Thyroid gland (tissue), 4 donors: ENCODE measurements at regions not wholly inside any gene's neighbourhood (a gene's known extent, or its start where the extent isn't known, plus 50 kb on each side); places are given as distances from the start of the nearest gene placed in this dataset.
A peak's percentile ranks its signal among the peaks of the same experiment; 100 is the strongest.

Experiments used
- DNase-seq, 2 donors: peaks; one replicate each; pipeline ENCODE4 v3.0.0-alpha.2; 2019
- H3K27ac ChIP-seq, 3 donors: fragments of 200-600 bp; sonication (generic); 1 replicate in 2 of 3; 2 replicates in 1 of 3; pipeline ENCODE4 v1.5.1; 2016 to 2019; ENCODE audit warnings: mild to moderate bottlenecking in 1 of 3, moderate library complexity in 1 of 3
- H3K27me3 ChIP-seq: fragments of 200-600 bp; sonication (generic); one replicate; pipeline ENCODE4 v1.5.1; 2019
- H3K36me3 ChIP-seq, 2 donors: fragments of 200-600 bp; sonication (generic); one replicate each; pipeline ENCODE4 v1.5.1; 2016 to 2019
- H3K4me1 ChIP-seq, 2 donors: fragments of 200-600 bp; sonication (generic); one replicate each; pipeline ENCODE4 v1.5.1; 2017 to 2019
- H3K4me3 ChIP-seq, 3 donors: fragments of 200-600 bp; sonication (generic); replicated peaks in 1 of 3; 1 replicate in 2 of 3; 2 replicates in 1 of 3; pipeline ENCODE4 v1.5.1; 2016; ENCODE audit warnings: mild to moderate bottlenecking in 1 of 3
- H3K9me3 ChIP-seq: fragments of 200-600 bp; sonication (generic); one replicate; pipeline ENCODE4 v1.5.1; 2017
- POLR2A ChIP-seq, 2 donors: fragments of 450-650 bp; IDR thresholded peaks; one replicate each; pipeline ENCODE4 v1.6.1; 2017; ENCODE audit warnings: antibody characterized with exemption in 2 of 2, mild to moderate bottlenecking in 2 of 2, moderate library complexity in 1 of 2
- WGBS, 2 donors: methylation state at CpG; one replicate each; pipeline ENCODE4 v1.1.5; 2017; 5-methylcytosine and 5-hydroxymethylcytosine counted together
- intact Hi-C: fragments of 100-400 bp; cut with DNase I; formaldehyde crosslinking; loops from one replicate; pipeline ENCODE4 v1.15.1; 2023
- TF ChIP-seq, protein P1 (sequence below), 6 experiments: fragments of 200-600 bp in 3 of 6; fragments of 450-650 bp in 3 of 6; sonication (generic) in 3 of 6; IDR thresholded peaks; one replicate each; pipeline ENCODE4 v1.5.1; 2016 to 2019; ENCODE audit warnings: antibody characterized with exemption in 6 of 6, mild to moderate bottlenecking in 2 of 6, inconsistent platforms in 1 of 6, moderate library complexity in 1 of 6

DNA sequence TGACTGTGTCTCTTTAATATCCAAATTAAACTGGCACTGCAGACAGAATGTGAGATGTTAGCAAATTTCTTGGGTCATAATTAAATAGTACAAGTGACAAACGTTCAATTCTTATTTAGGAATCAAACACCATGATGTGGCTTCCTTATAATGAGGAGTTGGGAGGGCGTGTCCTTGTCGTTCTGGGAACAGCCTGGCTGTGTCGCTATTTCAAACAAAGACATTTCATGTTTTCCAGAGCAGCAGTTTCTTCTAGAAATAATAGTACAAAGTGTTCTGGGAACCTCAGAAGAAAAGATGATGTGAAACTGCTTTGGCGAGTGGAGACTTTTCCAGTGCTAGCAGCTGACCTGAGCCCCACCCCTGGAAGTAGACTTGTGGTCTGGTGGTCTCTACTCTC lies 301.7 kb upstream of the N4BP1 start:
- 41 to 49% methylated on average over 5 of the region's 5 CpGs for WGBS, 2 donors
- H3K27ac ChIP-seq, result no peak overlapping the region
- H3K4me3 ChIP-seq, result no peak overlapping the region
- DNase-seq, result peak; percentile 15 to 24
- H3K4me1 ChIP-seq, result peaks cover 8 to 15% of the 10 kb centered on the region in 2 donors
- intact Hi-C loops, result no loop called here
- no peaks in the 10 kb centered on the region for H3K36me3 ChIP-seq
- TF ChIP-seq, protein P1, sequence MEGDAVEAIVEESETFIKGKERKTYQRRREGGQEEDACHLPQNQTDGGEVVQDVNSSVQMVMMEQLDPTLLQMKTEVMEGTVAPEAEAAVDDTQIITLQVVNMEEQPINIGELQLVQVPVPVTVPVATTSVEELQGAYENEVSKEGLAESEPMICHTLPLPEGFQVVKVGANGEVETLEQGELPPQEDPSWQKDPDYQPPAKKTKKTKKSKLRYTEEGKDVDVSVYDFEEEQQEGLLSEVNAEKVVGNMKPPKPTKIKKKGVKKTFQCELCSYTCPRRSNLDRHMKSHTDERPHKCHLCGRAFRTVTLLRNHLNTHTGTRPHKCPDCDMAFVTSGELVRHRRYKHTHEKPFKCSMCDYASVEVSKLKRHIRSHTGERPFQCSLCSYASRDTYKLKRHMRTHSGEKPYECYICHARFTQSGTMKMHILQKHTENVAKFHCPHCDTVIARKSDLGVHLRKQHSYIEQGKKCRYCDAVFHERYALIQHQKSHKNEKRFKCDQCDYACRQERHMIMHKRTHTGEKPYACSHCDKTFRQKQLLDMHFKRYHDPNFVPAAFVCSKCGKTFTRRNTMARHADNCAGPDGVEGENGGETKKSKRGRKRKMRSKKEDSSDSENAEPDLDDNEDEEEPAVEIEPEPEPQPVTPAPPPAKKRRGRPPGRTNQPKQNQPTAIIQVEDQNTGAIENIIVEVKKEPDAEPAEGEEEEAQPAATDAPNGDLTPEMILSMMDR (IDR thresholded peaks at IDR 0.05), result peak in 4 of 6 experiments; percentile 8 to 44 (median 42)
- TF ChIP-seq POLR2A (IDR thresholded peaks at IDR 0.05), result no peak
- no peaks in the 10 kb centered on the region for H3K27me3 ChIP-seq
- no peaks in the 10 kb centered on the region for H3K9me3 ChIP-seq

DNA sequence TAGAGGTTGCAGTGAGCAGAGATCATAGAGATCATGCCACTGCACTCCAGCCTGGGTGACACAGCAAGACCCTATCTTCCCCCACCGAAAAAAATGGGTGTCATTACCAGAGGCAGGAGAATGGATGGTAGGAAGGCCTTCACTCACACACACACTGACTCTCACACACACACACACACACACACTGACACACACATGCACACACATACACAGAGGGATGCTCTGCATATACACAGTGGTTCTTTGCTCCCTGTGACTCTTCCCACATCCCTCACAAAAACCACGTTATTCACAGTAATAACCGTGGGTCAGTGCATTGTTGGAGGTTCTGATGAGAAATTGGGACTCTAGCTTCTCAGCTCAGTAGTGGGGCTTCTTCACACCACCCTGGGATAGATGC lies 300.2 kb upstream of the N4BP1 start:
- Histone ChIP-seq H3K9me3 (no peaks in the 10 kb centered on the region), H3K27ac (no peak overlapping the region), H3K4me3 (no peak overlapping the region), H3K4me1 (peaks cover 8 to 15% of the 10 kb centered on the region in 2 donors), H3K27me3 (no peaks in the 10 kb centered on the region), H3K36me3 (no peaks in the 10 kb centered on the region)
- 84 to 97% methylated on average over 3 of the region's 3 CpGs for WGBS, 2 donors
- intact Hi-C loops, result no loop called here
- TF ChIP-seq POLR2A (IDR thresholded peaks at IDR 0.05), result no peak
- TF ChIP-seq, protein P1 (IDR thresholded peaks at IDR 0.05), result no peak
- no peak for DNase-seq

DNA sequence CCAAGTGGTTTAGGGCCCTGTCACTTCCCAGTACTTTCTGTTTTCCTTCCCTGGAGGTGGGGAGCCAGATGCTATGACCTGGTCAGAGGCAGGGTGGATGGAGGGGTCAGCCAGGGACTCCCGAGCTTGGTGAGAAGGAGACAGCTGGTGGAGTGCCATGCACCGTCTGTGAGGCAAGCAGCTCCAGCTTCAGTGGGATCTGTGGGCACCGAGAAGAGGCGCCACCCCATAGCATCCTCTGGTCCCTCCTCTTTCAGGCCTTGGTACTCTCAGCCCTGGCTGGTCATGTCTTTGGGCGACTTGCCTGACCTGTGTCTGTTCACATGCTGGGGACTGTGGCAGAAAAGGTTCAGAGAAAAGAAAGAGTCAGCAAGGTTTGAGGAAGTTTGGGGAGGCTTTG lies 299.3 kb upstream of the N4BP1 start:
- intact Hi-C loops, result no loop called here
- 81 to 91% methylated on average over 5 of the region's 5 CpGs for WGBS, 2 donors
- H3K36me3 ChIP-seq, result no peaks in the 10 kb centered on the region
- no peak for TF ChIP-seq POLR2A (IDR thresholded peaks at IDR 0.05)
- H3K4me3 ChIP-seq, result no peak overlapping the region
- H3K27ac ChIP-seq, result no peak overlapping the region
- DNase-seq, result no peak
- peaks cover 8 to 15% of the 10 kb centered on the region in 2 donors for H3K4me1 ChIP-seq
- H3K9me3 ChIP-seq, result no peaks in the 10 kb centered on the region
- no peaks in the 10 kb centered on the region for H3K27me3 ChIP-seq

DNA sequence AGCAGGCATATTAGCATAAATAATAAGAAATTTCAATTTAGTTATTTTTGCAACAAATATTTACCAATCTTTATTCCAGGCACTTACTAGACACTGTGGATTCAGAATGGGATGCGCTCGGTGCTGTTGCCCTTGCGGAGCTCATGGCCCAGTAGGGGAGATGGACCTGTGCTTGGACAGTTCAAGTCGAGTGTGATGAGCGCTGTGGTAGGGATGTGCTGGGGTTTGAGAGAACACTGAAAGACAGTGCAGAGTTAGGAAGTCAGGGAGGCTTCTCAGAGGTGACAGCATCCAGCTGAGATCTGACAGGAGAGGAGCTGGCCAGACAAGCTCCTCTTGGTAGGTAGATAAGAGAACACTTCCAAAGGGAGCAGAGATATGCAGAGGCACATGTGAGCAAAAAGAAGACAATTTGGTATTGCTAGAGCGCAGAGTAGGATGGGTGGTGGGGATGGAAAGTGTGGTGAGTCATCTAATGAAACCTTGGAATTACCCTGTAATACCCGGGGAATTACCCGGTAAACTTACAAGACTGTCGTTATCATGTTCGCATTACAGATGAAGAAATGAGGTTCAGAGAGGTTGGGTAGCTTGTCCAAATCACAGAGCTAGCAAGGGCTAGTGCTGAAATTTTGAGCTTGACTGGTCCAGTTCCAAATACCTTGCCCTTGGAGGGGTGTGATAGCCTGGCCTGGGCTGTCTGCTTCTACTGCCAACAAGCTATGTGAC lies 298.1 kb upstream of the N4BP1 start:
- 89 to 95% methylated on average over 10 of the region's 10 CpGs for WGBS, 2 donors
- TF ChIP-seq POLR2A (IDR thresholded peaks at IDR 0.05), result no peak
- TF ChIP-seq, protein P1 (IDR thresholded peaks at IDR 0.05), result no peak
- no peak overlapping the region for H3K27ac ChIP-seq
- no peak for DNase-seq
- no peaks in the 10 kb centered on the region for H3K36me3 ChIP-seq
- intact Hi-C loops, result no loop called here
- H3K9me3 ChIP-seq, result no peaks in the 10 kb centered on the region
- H3K4me1 ChIP-seq, result peaks cover 8 to 14% of the 10 kb centered on the region in 2 donors
- no peak overlapping the region for H3K4me3 ChIP-seq
- H3K27me3 ChIP-seq, result no peaks in the 10 kb centered on the region

DNA sequence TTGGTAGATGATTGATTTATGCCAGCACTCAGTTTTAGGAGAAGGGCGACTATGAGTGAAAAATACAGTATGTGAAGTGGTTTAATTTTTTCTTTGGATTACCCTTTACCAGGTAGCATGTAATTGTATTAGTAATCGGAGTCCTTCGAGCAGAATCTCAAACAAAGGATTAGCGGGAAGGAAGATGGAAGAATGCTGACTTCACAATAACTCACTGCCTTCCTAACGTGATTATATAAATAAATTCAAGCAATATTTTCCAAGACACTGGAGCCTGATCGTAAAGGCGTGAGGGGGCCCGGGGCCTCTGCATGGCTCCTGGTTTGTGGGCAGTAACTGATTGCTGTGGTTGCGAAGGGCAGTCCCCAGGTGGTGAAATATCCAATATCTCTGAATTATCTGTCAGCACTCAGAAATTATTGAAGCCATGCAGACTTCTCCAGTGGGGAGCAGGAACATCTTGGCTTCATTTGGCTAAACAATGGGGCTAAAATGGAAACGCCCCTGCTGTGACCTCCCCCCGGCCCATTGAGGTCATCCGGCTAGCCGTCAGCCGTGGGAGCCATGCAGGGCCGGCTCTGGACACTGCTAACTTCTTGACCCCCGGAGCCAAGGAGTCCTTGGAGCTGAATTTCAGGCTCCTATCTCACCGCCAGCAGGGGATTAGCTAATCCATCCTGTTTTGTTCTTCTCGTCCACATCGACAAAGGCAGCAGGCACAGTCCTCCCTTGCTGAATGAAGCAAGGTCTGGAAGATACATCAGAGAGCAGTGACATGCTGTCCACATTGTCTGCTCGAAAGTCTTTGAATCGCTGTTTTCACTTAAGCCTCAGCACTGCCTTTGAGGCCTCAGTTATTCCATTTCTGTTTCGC lies 295.9 kb upstream of the N4BP1 start:
- H3K9me3 ChIP-seq, result no peaks in the 10 kb centered on the region
- no peaks in the 10 kb centered on the region for H3K27me3 ChIP-seq
- TF ChIP-seq POLR2A (IDR thresholded peaks at IDR 0.05), result no peak
- TF ChIP-seq, protein P1 (IDR thresholded peaks at IDR 0.05), result no peak
- no peak for DNase-seq
- peaks cover 0 to 8% of the 10 kb centered on the region in 2 donors for H3K4me1 ChIP-seq
- H3K36me3 ChIP-seq, result no peaks in the 10 kb centered on the region
- H3K4me3 ChIP-seq, result no peak overlapping the region
- no peak overlapping the region for H3K27ac ChIP-seq
- 76 to 77% methylated on average over 16 to 22 of the region's 22 CpGs for WGBS, 2 donors
- intact Hi-C loops, result no loop called here
